Myocyte (in vitro differentiated cells): ENCODE measurements at regions not wholly inside any gene's neighbourhood (a gene's known extent, or its start where the extent isn't known, plus 50 kb on each side); places are given as distances from the start of the nearest gene placed in this dataset.
A peak's percentile ranks its signal among the peaks of the same experiment; 100 is the strongest.

Experiments
- DNase-seq: peaks from one replicate; pipeline ENCODE4 v3.0.0-alpha.2; 2012; ENCODE audit warnings: low read depth

- no peak for DNase-seq
These were observed 111.0 kb upstream of the SLC25A48 start for GRCh38 chr5:135723491-135723890.

DNA sequence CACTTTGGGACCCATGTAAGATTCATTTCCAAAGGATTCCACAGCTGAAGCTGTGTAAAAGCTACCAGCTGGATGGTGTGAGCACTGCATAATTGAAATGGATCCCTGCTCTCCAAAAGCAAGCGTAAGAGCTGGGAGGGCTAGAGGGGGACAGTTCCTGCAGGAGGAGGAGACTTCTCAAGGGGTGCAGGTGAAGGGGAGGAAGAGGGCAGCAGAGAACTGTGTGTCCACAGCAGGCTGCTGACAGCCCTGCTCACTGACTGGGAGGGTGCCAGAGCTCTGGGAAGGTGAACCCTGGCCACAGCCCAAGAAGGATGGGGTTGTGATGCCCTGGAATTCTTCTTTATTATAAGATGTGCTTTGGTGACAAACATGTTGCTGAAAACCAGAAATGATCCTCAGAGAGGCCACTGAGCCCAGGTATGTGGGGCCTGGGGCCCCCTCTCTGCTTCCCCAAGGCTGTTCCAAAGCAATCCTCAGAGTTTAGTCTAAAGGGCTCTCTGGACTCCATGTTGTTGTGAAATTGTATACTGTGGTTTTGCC lies 112.8 kb upstream of the SLC25A48 start:
- DNase-seq = no peak

DNA sequence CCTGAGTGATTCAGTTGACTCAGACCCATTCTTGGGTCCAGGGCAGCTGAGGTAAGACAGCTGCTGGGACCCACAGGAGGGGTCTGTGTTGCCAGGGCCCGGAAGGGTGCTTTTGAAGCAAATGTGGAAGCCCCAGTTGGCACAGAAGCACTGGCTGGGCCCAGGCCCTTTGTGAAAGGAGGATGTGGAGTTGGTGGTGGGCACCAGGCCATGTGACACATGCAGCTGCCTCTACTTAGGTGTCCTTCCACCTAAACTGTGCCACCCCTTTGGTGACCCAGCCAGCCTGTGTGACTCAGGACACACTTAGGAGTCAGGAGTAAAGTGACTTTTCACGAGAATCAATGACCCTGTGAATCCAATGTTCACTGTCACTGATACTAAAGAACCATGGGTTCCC lies 114.3 kb upstream of the SLC25A48 start:
- no peak for DNase-seq

GRCh38 chr5:135719428-135720063 lies 114.9 kb upstream of the SLC25A48 start:
- DNase-seq = no peak

DNA sequence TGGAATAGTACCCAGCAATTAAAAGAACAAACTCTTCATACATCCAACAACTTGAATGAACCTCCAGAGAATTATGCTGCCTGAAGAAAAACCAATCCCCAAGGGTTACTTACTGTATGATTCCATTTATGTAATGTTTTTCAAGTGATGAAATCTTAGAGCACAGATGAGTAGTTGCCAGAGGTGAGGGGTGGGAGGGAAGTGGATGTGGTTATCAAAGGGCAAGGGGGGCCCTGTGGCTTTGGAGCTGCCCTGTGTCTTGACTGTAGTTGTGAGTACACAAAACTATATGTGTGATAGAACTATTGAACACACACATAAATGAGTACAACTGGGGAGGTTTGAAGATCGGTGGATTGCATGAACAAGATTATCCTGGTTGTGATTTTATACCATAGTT lies 115.8 kb upstream of the SLC25A48 start:
- no peak for DNase-seq

DNA sequence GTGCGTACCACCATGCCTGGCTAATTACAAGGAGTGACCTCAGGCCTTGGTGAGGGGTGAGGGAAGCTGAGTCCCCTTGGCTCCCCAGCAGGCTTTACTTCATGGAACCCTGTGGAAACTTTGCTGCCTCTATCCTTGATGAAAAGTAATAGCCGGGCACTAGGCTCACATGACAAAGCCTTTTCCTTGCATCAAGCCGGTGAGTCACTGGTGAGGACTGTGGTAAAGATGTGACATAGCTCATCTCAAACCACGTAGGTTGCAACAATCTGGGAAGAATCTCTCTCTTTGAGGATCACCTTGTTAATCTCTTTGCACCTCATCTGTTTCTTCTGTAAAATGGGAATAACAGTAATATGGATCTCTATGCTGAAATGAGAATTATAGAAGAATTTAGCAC lies 116.3 kb upstream of the SLC25A48 start:
- no peak for DNase-seq

- no peak for DNase-seq
These were observed 119.0 kb upstream of the SLC25A48 start for GRCh38 chr5:135715267-135716055.

- peak; percentile 86 for DNase-seq
These were observed 120.2 kb upstream of the SLC25A48 start for GRCh38 chr5:135714126-135714894.

- DNase-seq = no peak
These were observed 121.1 kb upstream of the SLC25A48 start for GRCh38 chr5:135713161-135713915.

- no peak for DNase-seq
These were observed 122.6 kb upstream of the SLC25A48 start for GRCh38 chr5:135711911-135712310.

- no peak for DNase-seq
These were observed 124.3 kb upstream of the SLC25A48 start for GRCh38 chr5:135710045-135710675.

DNA sequence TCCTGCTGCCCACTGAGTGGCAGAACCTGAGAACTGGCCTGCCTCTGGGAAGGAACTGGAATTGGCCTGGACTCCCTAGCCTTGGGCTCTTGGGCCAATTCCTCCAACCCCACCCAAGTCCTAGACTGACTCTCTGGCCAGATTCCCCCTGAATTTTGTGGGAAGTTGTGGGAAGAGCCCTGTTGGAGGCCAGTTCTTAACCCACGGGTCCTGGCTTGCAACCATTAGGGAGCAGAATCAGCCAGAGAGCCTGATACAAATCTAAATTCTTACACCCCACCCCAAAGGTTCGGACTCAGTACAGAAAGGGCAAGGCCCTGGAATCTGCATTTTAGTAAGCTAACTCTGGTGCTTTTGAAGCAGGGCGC lies 125.3 kb upstream of the SLC25A48 start:
- no peak for DNase-seq

DNA sequence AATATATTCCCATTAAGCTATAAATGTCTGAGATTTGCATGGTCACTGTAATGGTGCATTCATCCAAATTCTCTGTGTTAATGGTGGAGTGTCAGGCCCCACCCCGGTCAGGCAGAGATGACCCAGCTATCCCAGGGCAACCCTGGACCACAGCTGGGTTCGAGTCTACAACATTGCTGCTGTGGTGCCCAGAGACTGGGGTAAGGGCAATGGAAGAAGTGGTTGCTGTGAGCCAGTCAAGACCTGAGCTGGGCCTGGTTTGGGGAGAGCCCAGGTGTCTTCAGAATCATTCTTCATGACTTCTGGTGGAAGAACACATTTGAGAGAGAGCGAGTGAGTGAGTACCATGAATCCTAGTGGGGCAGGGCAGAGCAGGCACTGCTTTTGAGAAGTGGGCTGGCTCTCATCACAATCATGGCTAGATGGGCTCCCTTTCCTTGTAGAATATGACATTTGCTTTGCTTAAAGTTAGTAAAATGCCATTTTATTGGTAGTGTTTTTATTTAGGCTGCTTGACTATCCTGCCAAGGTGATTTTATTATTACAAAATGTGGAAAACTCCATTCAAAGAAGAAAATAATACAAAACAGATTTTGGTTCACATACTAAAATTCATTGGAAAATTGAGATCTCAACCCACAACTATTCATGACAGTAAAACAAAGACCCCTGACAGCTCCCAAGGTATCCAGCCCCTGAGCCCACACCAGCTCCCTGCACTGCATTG lies 125.8 kb upstream of the SLC25A48 start:
- DNase-seq = no peak

DNA sequence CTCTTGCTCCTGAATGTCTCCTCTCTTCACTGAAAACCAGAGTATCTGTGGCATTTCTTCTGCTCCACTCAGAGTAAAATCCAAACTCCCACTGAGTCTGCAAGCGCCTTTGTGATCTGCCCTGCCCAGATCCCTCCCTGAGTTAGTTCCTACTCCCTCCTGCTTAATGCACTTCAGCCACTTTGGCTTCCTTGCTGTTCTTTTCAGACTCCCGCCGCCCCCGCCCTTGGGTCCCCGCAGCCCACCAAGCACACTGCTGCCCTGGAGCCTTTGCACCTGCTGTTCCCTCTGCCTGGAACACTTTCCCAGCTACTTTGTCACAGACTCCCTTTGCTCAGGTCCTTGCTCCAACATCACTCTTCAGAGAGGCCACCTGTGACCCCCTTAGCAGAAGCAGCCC lies 127.2 kb upstream of the SLC25A48 start:
- DNase-seq = no peak

- no peak for DNase-seq
These were observed 127.6 kb upstream of the SLC25A48 start for GRCh38 chr5:135706893-135707292.

GRCh38 chr5:135706474-135706873 lies 127.7 kb upstream of the CXCL14 start:
- DNase-seq = no peak

DNA sequence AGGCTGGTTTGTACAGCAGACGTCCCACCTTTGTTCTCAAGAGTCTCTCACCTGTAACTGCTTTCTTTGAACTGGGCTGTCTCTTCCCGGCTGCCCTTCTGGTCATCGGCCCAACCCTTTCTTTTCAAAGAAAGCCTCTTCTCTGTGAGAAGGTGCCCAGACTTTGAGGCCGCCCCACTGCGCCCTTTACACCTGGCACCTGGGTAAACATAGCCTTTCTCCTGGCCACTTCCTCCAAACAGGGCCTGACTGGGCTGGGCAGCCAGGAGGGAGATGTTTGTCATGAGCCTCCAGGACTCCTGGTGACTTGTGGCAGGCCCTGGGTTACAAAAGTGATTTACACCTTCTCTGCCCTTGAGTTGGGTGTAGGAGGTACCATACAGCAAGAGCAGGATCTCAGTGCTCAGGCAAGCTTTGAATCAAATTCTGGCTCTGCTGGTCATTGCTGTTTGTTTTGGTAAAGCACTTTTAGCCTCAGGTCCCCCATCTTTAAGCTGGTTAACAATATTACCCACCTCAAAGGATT lies 127.2 kb upstream of the CXCL14 start:
- no peak for DNase-seq

DNA sequence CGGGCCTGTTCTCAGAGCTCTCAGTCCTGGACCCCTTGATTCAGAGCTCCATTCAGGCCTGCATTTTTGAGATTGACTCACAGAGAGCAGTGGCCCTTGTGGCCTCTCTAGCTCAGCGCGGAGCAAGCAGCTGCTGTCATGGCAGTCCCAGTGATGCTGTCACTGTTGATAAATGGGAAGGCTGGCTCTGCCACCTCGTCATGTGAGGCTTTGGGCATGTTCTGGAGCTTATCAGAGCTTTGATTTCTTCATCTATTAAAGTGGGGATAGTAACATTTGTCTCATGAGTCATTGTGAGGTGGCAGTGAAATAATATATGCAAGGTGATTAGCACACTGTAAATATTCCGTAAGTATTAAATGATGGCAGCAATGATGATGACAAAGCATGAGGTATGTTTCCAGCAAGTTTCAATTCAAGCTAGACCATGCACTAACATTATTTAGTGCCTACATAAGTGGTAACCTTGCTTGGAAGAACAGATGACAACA lies 126.4 kb upstream of the CXCL14 start:
- peak; percentile 66 for DNase-seq

DNA sequence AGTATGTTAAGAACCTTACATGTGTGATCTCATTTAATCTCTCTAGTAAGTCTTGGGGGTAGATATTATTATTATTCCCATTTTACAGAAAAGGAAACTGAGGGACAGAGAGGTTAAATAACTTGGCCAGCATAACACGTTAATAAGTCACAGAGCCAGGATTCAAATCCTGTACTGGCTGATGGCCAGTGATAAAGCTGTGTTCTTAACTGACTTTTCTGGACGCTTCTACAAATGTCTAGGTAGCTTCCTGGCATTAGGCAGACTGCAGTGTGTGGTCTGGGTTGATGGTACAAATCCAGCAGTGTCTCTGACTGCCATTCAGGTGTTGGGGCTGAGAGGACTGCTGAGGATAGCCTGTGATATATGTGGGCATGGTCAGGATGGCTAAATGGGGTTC lies 125.8 kb upstream of the CXCL14 start:
- no peak for DNase-seq
